ENCODE measurements at regions not wholly inside any gene's neighbourhood (a gene's known extent, or its start where the extent isn't known, plus 50 kb on each side); places are given as distances from the start of the nearest gene placed in this dataset.
A peak's percentile ranks its signal among the peaks of the same experiment; 100 is the strongest.

DNA sequence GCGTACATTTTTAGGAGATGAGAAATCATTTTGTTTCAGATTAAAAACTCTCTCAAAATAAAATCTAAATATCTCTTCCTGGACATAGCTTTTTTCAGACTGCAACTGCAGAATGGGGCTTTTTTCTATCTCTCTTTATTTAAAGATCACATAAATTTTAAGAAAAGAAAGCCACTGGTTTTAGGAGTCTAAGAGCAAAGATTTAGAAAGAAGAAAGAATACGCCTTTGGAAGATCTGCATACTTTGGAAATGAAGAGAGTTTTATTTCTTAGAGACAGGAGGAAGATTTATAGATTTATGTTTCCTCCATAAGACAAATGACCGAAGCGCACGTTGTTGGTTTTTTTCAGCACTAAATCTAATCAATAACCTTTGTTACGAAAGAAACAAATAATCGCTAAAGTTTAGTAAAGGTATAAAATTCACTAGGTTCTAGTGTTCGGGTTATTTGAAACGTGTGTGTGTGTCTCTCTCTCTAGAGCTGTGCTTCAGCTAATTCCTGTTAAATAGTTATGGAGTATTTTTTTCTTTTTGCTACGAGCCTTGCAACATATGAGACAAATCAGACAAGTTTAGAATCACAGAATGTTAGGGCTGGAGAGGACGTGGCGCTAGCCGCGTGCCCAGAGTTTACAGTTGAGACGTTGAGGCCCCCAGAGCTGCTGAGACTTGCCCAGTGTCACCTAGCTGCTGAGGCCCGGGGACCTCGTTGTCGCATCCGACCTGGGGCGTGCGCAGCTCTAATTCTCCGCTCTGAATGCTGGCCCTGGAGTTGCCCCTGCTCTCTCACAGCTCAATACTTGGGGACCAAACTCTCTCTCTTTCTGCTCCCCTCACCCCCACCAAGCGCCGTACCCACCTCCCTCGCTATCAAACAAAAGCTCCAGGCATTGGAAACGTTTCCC lies 69.9 kb downstream of the CTAGE1 start (continued):
- TF ChIP-seq SMC3 (IDR thresholded peaks at IDR 0.05; ENCODE audit: low read depth, low read length) (no peak; the same call in 1 of the 2 replicates), CEBPB (IDR thresholded peaks at IDR 0.05; ENCODE audit: low read depth, low read length) (no peak)

DNA sequence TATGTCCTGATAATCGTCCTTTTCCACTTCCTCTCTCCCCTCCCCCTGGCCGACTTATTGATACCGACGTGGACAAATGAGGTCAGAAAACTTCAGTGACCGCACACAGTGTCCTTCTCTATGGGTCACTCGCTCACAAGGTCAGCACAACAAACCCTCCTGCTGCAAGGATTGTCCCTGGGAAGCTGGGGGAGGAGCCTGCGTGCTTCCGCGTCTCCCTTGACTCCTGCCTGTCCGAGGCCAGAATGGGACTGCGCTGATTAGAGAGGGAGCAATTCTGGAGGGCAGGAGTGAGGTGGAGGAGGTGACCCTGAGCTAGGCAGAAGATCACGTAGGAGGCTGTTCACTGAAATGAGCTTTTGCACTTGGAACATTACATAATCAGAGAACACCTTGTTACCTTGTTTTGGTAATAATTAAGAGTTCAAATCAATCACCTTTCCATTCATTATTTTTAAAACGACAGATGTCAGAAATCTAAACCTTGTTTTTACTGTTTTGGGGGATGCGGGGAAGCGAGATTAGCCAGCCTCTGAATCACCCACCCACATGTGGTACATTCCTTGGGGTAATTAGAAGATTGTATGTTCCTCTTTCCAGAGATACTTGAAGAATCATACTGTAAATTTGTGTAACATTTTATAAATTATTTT lies 70.6 kb downstream of the CTAGE1 start:
- DNase-seq: peak; percentile 73
- Histone ChIP-seq H3K79me1 (ENCODE audit: low read depth in 1 of 2, low read length in 2 of 2) (no peaks in the 10 kb centered on the region), H3K36me3 (ENCODE audit: control insufficient read depth, insufficient read depth, low read length) (no peaks in the 10 kb centered on the region), H2BK15ac (ENCODE audit: low read depth, low read length) (peak overlapping the region; percentile 39; the same call in 2 of the 3 replicates), H2AK9ac (replicated peaks; ENCODE audit: low read depth, low read length, poor library complexity) (no peak overlapping the region), H2AFZ (replicated peaks; ENCODE audit: low read length, poor library complexity) (peak overlapping the region; percentile 79), H3K4me1 (ENCODE audit: control insufficient read depth, insufficient read depth, low read length) (peaks cover 24% of the 10 kb centered on the region), H3K9me3 (ENCODE audit: control insufficient read depth, insufficient read depth, low read length) (no peaks in the 10 kb centered on the region), H2BK120ac (ENCODE audit: low read depth, low read length) (peak overlapping the region; percentile 82), H3K23ac (ENCODE audit: low read depth, low read length) (peak overlapping the region; percentile 70; the same call in 1 of the 2 replicates), H3K56ac (ENCODE audit: extremely low read depth, insufficient read depth, low read length) (no peak overlapping the region), H3K27ac (ENCODE audit: insufficient read depth, low read length) (peak overlapping the region; percentile 12), H4K8ac (ENCODE audit: low read depth in 2 of 2, low read length in 2 of 2) (peak overlapping the region; percentile 59 to 80), H3K4me2 (ENCODE audit: low read depth, low read length) (peak overlapping the region; percentile 37), H4K91ac (ENCODE audit: insufficient read depth, low read depth, low read length) (peak overlapping the region; percentile 89), H3K18ac (ENCODE audit: low read depth, low read length) (peak overlapping the region; percentile 40; the same call in 1 of the 2 replicates), H3K14ac (replicated peaks; ENCODE audit: low read depth, low read length) (peak overlapping the region; percentile 62), H3K27me3 (ENCODE audit: control insufficient read depth, insufficient read depth, low read length) (no peaks in the 10 kb centered on the region), H2BK20ac (ENCODE audit: low read depth, low read length) (peak overlapping the region; percentile 87), H3K9ac (ENCODE audit: low read depth, low read length) (no peak overlapping the region; the same call in 1 of the 2 replicates), H3K9me1 (ENCODE audit: insufficient read depth, low read length) (peaks cover 10% of the 10 kb centered on the region), H4K5ac (ENCODE audit: low read depth, low read length) (peak overlapping the region; percentile 21), H2AK5ac (ENCODE audit: low read depth, low read length) (peak overlapping the region; percentile 83), H3K4ac (ENCODE audit: low read depth, low read length) (peak overlapping the region; percentile 77), H4K20me1 (ENCODE audit: insufficient read depth, low read length) (no peaks in the 10 kb centered on the region), H3K4me3 (ENCODE audit: insufficient read depth, low read depth, low read length) (no peak overlapping the region), H2BK5ac (ENCODE audit: low read depth, low read length, poor library complexity, severe bottlenecking) (peak overlapping the region; percentile 53)
- intact Hi-C loops (cut with micrococcal nuclease): loop anchor here (1.0 to 5.0 kb wide), 3 partner anchors 32 to 212 kb away; no protein-coding TSS in a partner anchor
- dilution Hi-C loops (cut with HindIII; ENCODE audit: low sequenced_read_pairs, unreplicated experiment): no loop called here
- no TSS peak for BruUV-seq (replicated peaks)
- 20% methylated on average over 2 of the region's 15 CpGs; no CpG with 5 or more reads in 1 of the 2 experiments for WGBS, 2 experiments (ENCODE audit: extremely low coverage in 2 of 2, insufficient read length in 1 of 2)
- POLR2A ChIA-PET (ENCODE audit: unreplicated experiment): no interaction called here
- in situ Hi-C loops (cut with MboI; ENCODE audit: low sequenced_read_pairs): no loop called here
- ATAC-seq (ENCODE audit: low read depth): peak; percentile 44
- CTCF ChIA-PET: interaction anchor here (0.6 kb wide), 1 partner anchor 29 kb away, joined by 4 read pairs; no protein-coding TSS in a partner anchor
- TF ChIP-seq FOS (IDR thresholded peaks at IDR 0.05; ENCODE audit: low read depth, low read length) (0 out of 2 replicates have a peak, but pooled peaks have one; percentile 20), RCOR1 (IDR thresholded peaks at IDR 0.05; ENCODE audit: insufficient replicate concordance, low read length) (no peak), NFE2L2 (IDR thresholded peaks at IDR 0.05; ENCODE audit: low read depth, low read length) (no peak)

All from IMR-90 (cell line).